ENCODE measurements at regions not wholly inside any gene's neighbourhood (a gene's known extent, or its start where the extent isn't known, plus 50 kb on each side); places are given as distances from the start of the nearest gene placed in this dataset.

DNA sequence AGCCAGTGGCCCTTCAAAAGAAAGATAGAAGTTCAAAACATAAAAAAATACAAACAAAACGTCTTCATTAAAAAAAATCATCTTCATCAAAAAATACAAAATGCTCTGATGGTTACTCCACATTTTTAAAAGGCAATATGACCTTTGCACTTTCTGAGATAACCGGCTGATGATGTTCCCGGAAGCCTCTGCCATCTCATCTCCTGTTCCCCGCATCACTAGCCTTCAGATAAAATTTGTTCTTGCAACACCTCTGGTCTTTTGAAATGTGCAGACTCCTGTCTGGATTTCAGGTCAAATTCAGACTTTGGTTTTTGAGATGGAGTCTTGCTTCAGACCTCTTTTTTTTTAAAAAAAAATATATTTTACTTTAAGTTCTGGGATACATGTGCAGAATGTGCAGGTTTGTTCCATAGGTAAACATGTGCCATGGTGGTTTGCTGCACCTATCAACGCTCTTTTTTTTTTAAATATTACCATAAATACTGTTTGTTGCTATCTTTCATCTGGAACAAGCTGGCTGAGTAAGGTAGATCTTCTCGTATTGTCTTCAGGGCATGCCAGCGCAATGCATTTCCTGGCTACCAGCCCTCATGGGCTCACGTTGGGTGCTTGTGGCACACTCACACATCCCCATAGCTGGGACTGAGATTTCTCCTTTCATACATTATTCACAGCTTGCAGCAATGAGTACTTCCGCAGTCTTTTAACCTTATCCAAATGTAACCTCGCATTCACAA is 418.9 kb upstream of the ARGLU1 start:
- Histone ChIP-seq H3K4me1 (peaks cover 20% of the 10 kb centered on the region), H3K36me3 (no peaks in the 10 kb centered on the region), H3K9me3 (no peaks in the 10 kb centered on the region), H3K27me3 (no peaks in the 10 kb centered on the region), H3K4me3 (no peak overlapping the region), H3K27ac (no peak overlapping the region)
- DNase-seq (ENCODE audit: low spot score in 2 of 2), result no peak
- WGBS, result 43% methylated on average over 10 of the region's 10 CpGs
- TF ChIP-seq, protein P1, sequence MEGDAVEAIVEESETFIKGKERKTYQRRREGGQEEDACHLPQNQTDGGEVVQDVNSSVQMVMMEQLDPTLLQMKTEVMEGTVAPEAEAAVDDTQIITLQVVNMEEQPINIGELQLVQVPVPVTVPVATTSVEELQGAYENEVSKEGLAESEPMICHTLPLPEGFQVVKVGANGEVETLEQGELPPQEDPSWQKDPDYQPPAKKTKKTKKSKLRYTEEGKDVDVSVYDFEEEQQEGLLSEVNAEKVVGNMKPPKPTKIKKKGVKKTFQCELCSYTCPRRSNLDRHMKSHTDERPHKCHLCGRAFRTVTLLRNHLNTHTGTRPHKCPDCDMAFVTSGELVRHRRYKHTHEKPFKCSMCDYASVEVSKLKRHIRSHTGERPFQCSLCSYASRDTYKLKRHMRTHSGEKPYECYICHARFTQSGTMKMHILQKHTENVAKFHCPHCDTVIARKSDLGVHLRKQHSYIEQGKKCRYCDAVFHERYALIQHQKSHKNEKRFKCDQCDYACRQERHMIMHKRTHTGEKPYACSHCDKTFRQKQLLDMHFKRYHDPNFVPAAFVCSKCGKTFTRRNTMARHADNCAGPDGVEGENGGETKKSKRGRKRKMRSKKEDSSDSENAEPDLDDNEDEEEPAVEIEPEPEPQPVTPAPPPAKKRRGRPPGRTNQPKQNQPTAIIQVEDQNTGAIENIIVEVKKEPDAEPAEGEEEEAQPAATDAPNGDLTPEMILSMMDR (IDR thresholded peaks at IDR 0.05), result no peak
- no peak for TF ChIP-seq POLR2A (IDR thresholded peaks at IDR 0.05)
- no peak for TF ChIP-seq POLR2AphosphoS5 (IDR thresholded peaks at IDR 0.05)
- TF ChIP-seq EP300 (IDR thresholded peaks at IDR 0.05), result no peak

- Histone ChIP-seq H3K4me3 (no peak overlapping the region), H3K9me3 (no peaks in the 10 kb centered on the region), H3K27me3 (no peaks in the 10 kb centered on the region), H3K4me1 (peaks cover 20% of the 10 kb centered on the region), H3K27ac (no peak overlapping the region), H3K36me3 (no peaks in the 10 kb centered on the region)
- no peak for DNase-seq (ENCODE audit: low spot score in 2 of 2)
- WGBS, result 45% methylated on average over 7 of the region's 7 CpGs
- TF ChIP-seq POLR2A (IDR thresholded peaks at IDR 0.05) (no peak), EP300 (IDR thresholded peaks at IDR 0.05) (no peak), POLR2AphosphoS5 (IDR thresholded peaks at IDR 0.05) (no peak)
- TF ChIP-seq, protein P1 (IDR thresholded peaks at IDR 0.05), result no peak
Observed at GRCh38 chr13:106986033-106986484, 418.1 kb upstream of the ARGLU1 start.

- 84% methylated on average over 3 of the region's 3 CpGs for WGBS
- TF ChIP-seq POLR2AphosphoS5 (IDR thresholded peaks at IDR 0.05), result no peak
- TF ChIP-seq POLR2A (IDR thresholded peaks at IDR 0.05), result no peak
- TF ChIP-seq, protein P1 (IDR thresholded peaks at IDR 0.05), result no peak
- TF ChIP-seq EP300 (IDR thresholded peaks at IDR 0.05), result no peak
- H3K9me3 ChIP-seq, result no peaks in the 10 kb centered on the region
Observed at GRCh38 chr13:106985481-106985880, 417.5 kb upstream of the ARGLU1 start.

GRCh38 chr13:106981051-106981450 is 413.1 kb upstream of the ARGLU1 start:
- peaks cover under 1% of the 10 kb centered on the region for H3K4me1 ChIP-seq
- no peak for DNase-seq (ENCODE audit: low spot score in 2 of 2)
- TF ChIP-seq, protein P1 (IDR thresholded peaks at IDR 0.05), result no peak
- TF ChIP-seq EP300 (IDR thresholded peaks at IDR 0.05) (no peak), POLR2A (IDR thresholded peaks at IDR 0.05) (no peak), POLR2AphosphoS5 (IDR thresholded peaks at IDR 0.05) (no peak)
- no peaks in the 10 kb centered on the region for H3K27me3 ChIP-seq
- WGBS, result 42% methylated on average over 2 of the region's 2 CpGs
- H3K27ac ChIP-seq, result no peak overlapping the region
- no peaks in the 10 kb centered on the region for H3K9me3 ChIP-seq
- H3K4me3 ChIP-seq, result no peak overlapping the region
- H3K36me3 ChIP-seq, result no peaks in the 10 kb centered on the region

More at GRCh38 chr13:106985481-106985880, 417.5 kb upstream of the ARGLU1 start:
- DNase-seq (ENCODE audit: low spot score in 2 of 2), result no peak
- no peaks in the 10 kb centered on the region for H3K36me3 ChIP-seq
- no peak overlapping the region for H3K27ac ChIP-seq
- peaks cover 20% of the 10 kb centered on the region for H3K4me1 ChIP-seq
- no peak overlapping the region for H3K4me3 ChIP-seq
- H3K27me3 ChIP-seq, result no peaks in the 10 kb centered on the region

DNA sequence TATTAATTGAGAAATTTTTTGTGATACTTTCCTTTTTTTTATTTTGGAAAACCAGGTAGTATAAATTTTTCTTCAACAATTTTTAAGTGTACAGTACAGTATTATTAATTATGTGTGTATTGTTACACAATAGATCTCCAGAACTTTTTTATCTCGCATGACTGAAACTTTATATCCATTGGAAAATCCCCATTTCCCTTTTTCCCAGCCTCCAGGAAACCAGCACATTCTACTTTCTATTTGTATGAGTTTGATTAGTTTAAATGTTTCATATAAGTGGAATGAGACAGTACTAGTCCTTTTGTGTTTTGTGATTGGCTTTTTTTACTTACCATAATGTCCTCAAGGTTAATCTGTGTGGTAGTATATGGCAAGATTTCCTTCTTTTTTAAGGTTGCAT is 399.5 kb upstream of the ARGLU1 start:
- H3K4me3 ChIP-seq, result no peak overlapping the region
- 74% methylated on average over 1 of the region's 1 CpG for whole genome bisulfite sequencing
- no peaks in the 10 kb centered on the region for H3K4me1 ChIP-seq
- DNase-seq (ENCODE audit: low spot score in 2 of 2), result no peak
- H3K9me3 ChIP-seq, result no peaks in the 10 kb centered on the region
- TF ChIP-seq, protein P1 (IDR thresholded peaks at IDR 0.05), result no peak
- TF ChIP-seq EP300 (IDR thresholded peaks at IDR 0.05), result no peak
- TF ChIP-seq POLR2AphosphoS5 (IDR thresholded peaks at IDR 0.05), result no peak
- TF ChIP-seq POLR2A (IDR thresholded peaks at IDR 0.05), result no peak
- no peak overlapping the region for H3K27ac ChIP-seq
- H3K36me3 ChIP-seq, result no peaks in the 10 kb centered on the region
- H3K27me3 ChIP-seq, result no peaks in the 10 kb centered on the region
